ENCODE measurements at regions not wholly inside any gene's neighbourhood (a gene's known extent, or its start where the extent isn't known, plus 50 kb on each side); places are given as distances from the start of the nearest gene placed in this dataset.
A peak's percentile ranks its signal among the peaks of the same experiment; 100 is the strongest.

- no peak overlapping the region for H3K4me3 ChIP-seq (ENCODE audit: low read length)
- intact Hi-C loops (cut with DNase I) = no loop called here
- ATAC-seq (no peak), DNase-seq (no peak)
- H3K27ac ChIP-seq (ENCODE audit: low read length) = no peak overlapping the region
- H3K9me3 ChIP-seq (ENCODE audit: control insufficient read depth, low read length) = peaks cover 3% of the 10 kb centered on the region
- H3K27me3 ChIP-seq (ENCODE audit: control insufficient read depth, insufficient read depth) = no peaks in the 10 kb centered on the region
- H3K4me1 ChIP-seq (ENCODE audit: control insufficient read depth, insufficient read depth, low read length) = peaks cover 1% of the 10 kb centered on the region
- 91% methylated on average over 12 of the region's 12 CpGs for whole genome bisulfite sequencing
Observed at GRCh38 chr10:3364768-3365480, 192.3 kb upstream of the PITRM1 start.

- Histone ChIP-seq H3K27me3 (ENCODE audit: control insufficient read depth, insufficient read depth) (no peaks in the 10 kb centered on the region), H3K4me3 (ENCODE audit: low read length) (no peak overlapping the region), H3K4me1 (ENCODE audit: control insufficient read depth, insufficient read depth, low read length) (peaks cover 1% of the 10 kb centered on the region), H3K27ac (ENCODE audit: low read length) (no peak overlapping the region), H3K9me3 (ENCODE audit: control insufficient read depth, low read length) (peaks cover 3% of the 10 kb centered on the region)
- intact Hi-C loops (cut with DNase I) = no loop called here
- DNase-seq = no peak
- WGBS = 83% methylated on average over 4 of the region's 4 CpGs
- ATAC-seq = no peak
Observed at GRCh38 chr10:3363311-3364045, 190.9 kb upstream of the PITRM1 start.

GRCh38 chr10:3362394-3362793 lies 189.8 kb upstream of the PITRM1 start:
- no peak for ATAC-seq
- no peak overlapping the region for H3K27ac ChIP-seq (ENCODE audit: low read length)
- peaks cover 1% of the 10 kb centered on the region for H3K4me1 ChIP-seq (ENCODE audit: control insufficient read depth, insufficient read depth, low read length)
- no peak for DNase-seq
- peaks cover 3% of the 10 kb centered on the region for H3K9me3 ChIP-seq (ENCODE audit: control insufficient read depth, low read length)
- no peak overlapping the region for H3K4me3 ChIP-seq (ENCODE audit: low read length)
- H3K27me3 ChIP-seq (ENCODE audit: control insufficient read depth, insufficient read depth) = no peaks in the 10 kb centered on the region
- intact Hi-C loops (cut with DNase I) = no loop called here

GRCh38 chr10:3361640-3362039 lies 189.1 kb upstream of the PITRM1 start:
- H3K27me3 ChIP-seq (ENCODE audit: control insufficient read depth, insufficient read depth) = no peaks in the 10 kb centered on the region
- ATAC-seq (no peak), DNase-seq (no peak)
- peaks cover 1% of the 10 kb centered on the region for H3K4me1 ChIP-seq (ENCODE audit: control insufficient read depth, insufficient read depth, low read length)
- intact Hi-C loops (cut with DNase I) = no loop called here
- 78% methylated on average over 3 of the region's 3 CpGs for WGBS
- no peak overlapping the region for H3K4me3 ChIP-seq (ENCODE audit: low read length)
- H3K9me3 ChIP-seq (ENCODE audit: control insufficient read depth, low read length) = peaks cover 3% of the 10 kb centered on the region
- no peak overlapping the region for H3K27ac ChIP-seq (ENCODE audit: low read length)

GRCh38 chr10:3357737-3358136 lies 185.2 kb upstream of the PITRM1 start:
- Histone ChIP-seq H3K4me1 (ENCODE audit: control insufficient read depth, insufficient read depth, low read length) (no peaks in the 10 kb centered on the region), H3K4me3 (ENCODE audit: low read length) (no peak overlapping the region), H3K27ac (ENCODE audit: low read length) (no peak overlapping the region), H3K27me3 (ENCODE audit: control insufficient read depth, insufficient read depth) (no peaks in the 10 kb centered on the region), H3K9me3 (ENCODE audit: control insufficient read depth, low read length) (peaks cover 3% of the 10 kb centered on the region)
- intact Hi-C loops (cut with DNase I) = no loop called here
- ATAC-seq (no peak), DNase-seq (peak in 1 of 3 donors; percentile 56)
- 82% methylated on average over 4 of the region's 4 CpGs for WGBS

- no peak overlapping the region for H3K4me3 ChIP-seq (ENCODE audit: low read length)
- no peak overlapping the region for H3K27ac ChIP-seq (ENCODE audit: low read length)
- intact Hi-C loops (cut with DNase I) = no loop called here
- WGBS = 92% methylated on average over 9 of the region's 9 CpGs
- no peaks in the 10 kb centered on the region for H3K4me1 ChIP-seq (ENCODE audit: control insufficient read depth, insufficient read depth, low read length)
- H3K9me3 ChIP-seq (ENCODE audit: control insufficient read depth, low read length) = no peaks in the 10 kb centered on the region
- DNase-seq (no peak), ATAC-seq (peak in 1 of 2 donors; percentile 29)
- H3K27me3 ChIP-seq (ENCODE audit: control insufficient read depth, insufficient read depth) = no peaks in the 10 kb centered on the region
Observed at GRCh38 chr10:3355536-3355935, 183.0 kb upstream of the PITRM1 start.

- Histone ChIP-seq H3K4me1 (ENCODE audit: control insufficient read depth, insufficient read depth, low read length) (no peaks in the 10 kb centered on the region), H3K27me3 (ENCODE audit: control insufficient read depth, insufficient read depth) (no peaks in the 10 kb centered on the region), H3K27ac (ENCODE audit: low read length) (no peak overlapping the region), H3K4me3 (ENCODE audit: low read length) (no peak overlapping the region), H3K9me3 (ENCODE audit: control insufficient read depth, low read length) (no peaks in the 10 kb centered on the region)
- intact Hi-C loops (cut with DNase I) = no loop called here
- 100% methylated on average over 3 of the region's 3 CpGs for WGBS
- no peak for DNase-seq
- ATAC-seq = no peak
Observed at GRCh38 chr10:3354174-3354900, 181.8 kb upstream of the PITRM1 start.

GRCh38 chr10:3353235-3353634 lies 180.7 kb upstream of the PITRM1 start:
- DNase-seq (no peak), ATAC-seq (peak in 1 of 2 donors; percentile 40)
- H3K4me1 ChIP-seq (ENCODE audit: control insufficient read depth, insufficient read depth, low read length) = no peaks in the 10 kb centered on the region
- under 1% methylated on average over 2 of the region's 2 CpGs for WGBS
- no peak overlapping the region for H3K4me3 ChIP-seq (ENCODE audit: low read length)
- intact Hi-C loops (cut with DNase I) = no loop called here
- H3K27ac ChIP-seq (ENCODE audit: low read length) = no peak overlapping the region
- H3K27me3 ChIP-seq (ENCODE audit: control insufficient read depth, insufficient read depth) = no peaks in the 10 kb centered on the region
- H3K9me3 ChIP-seq (ENCODE audit: control insufficient read depth, low read length) = no peaks in the 10 kb centered on the region

- Histone ChIP-seq H3K4me3 (ENCODE audit: low read length) (no peak overlapping the region), H3K27me3 (ENCODE audit: control insufficient read depth, insufficient read depth) (no peaks in the 10 kb centered on the region), H3K9me3 (ENCODE audit: control insufficient read depth, low read length) (no peaks in the 10 kb centered on the region), H3K4me1 (ENCODE audit: control insufficient read depth, insufficient read depth, low read length) (no peaks in the 10 kb centered on the region), H3K27ac (ENCODE audit: low read length) (no peak overlapping the region)
- intact Hi-C loops (cut with DNase I) = no loop called here
- ATAC-seq (no peak), DNase-seq (no peak)
- 60% methylated on average over 14 of the region's 14 CpGs for WGBS
Observed at GRCh38 chr10:3350617-3351258, 178.2 kb upstream of the PITRM1 start.

GRCh38 chr10:3350205-3350604 lies 177.6 kb upstream of the PITRM1 start:
- WGBS = 95% methylated on average over 11 of the region's 11 CpGs
- Histone ChIP-seq H3K9me3 (ENCODE audit: control insufficient read depth, low read length) (no peaks in the 10 kb centered on the region), H3K27ac (ENCODE audit: low read length) (no peak overlapping the region), H3K27me3 (ENCODE audit: control insufficient read depth, insufficient read depth) (no peaks in the 10 kb centered on the region), H3K4me1 (ENCODE audit: control insufficient read depth, insufficient read depth, low read length) (no peaks in the 10 kb centered on the region), H3K4me3 (ENCODE audit: low read length) (no peak overlapping the region)
- DNase-seq (no peak), ATAC-seq (no peak)
- intact Hi-C loops (cut with DNase I) = no loop called here

- DNase-seq (no peak), ATAC-seq (no peak)
- H3K9me3 ChIP-seq (ENCODE audit: control insufficient read depth, low read length) = no peaks in the 10 kb centered on the region
- H3K27ac ChIP-seq (ENCODE audit: low read length) = no peak overlapping the region
- H3K27me3 ChIP-seq (ENCODE audit: control insufficient read depth, insufficient read depth) = no peaks in the 10 kb centered on the region
- H3K4me3 ChIP-seq (ENCODE audit: low read length) = no peak overlapping the region
- H3K4me1 ChIP-seq (ENCODE audit: control insufficient read depth, insufficient read depth, low read length) = no peaks in the 10 kb centered on the region
- intact Hi-C loops (cut with DNase I) = no loop called here
- WGBS = 94% methylated on average over 6 of the region's 6 CpGs
Observed at GRCh38 chr10:3348564-3348963, 176.0 kb upstream of the PITRM1 start.
